ENCODE measurements at regions not wholly inside any gene's neighbourhood (a gene's known extent, or its start where the extent isn't known, plus 50 kb on each side); places are given as distances from the start of the nearest gene placed in this dataset.

- TF ChIP-seq CTCF (IDR thresholded peaks at IDR 0.05; ENCODE audit: borderline replicate concordance, extremely low read depth, low read length, poor library complexity, severe bottlenecking) (no peak), EZH2 (IDR thresholded peaks at IDR 0.05; ENCODE audit: borderline replicate concordance, low read depth, low read length, severe bottlenecking) (no peak)
Observed at GRCh38 chr5:120382833-120383232, 81.3 kb upstream of the PRR16 start.
